ENCODE measurements at regions not wholly inside any gene's neighbourhood (a gene's known extent, or its start where the extent isn't known, plus 50 kb on each side); places are given as distances from the start of the nearest gene placed in this dataset.

DNA sequence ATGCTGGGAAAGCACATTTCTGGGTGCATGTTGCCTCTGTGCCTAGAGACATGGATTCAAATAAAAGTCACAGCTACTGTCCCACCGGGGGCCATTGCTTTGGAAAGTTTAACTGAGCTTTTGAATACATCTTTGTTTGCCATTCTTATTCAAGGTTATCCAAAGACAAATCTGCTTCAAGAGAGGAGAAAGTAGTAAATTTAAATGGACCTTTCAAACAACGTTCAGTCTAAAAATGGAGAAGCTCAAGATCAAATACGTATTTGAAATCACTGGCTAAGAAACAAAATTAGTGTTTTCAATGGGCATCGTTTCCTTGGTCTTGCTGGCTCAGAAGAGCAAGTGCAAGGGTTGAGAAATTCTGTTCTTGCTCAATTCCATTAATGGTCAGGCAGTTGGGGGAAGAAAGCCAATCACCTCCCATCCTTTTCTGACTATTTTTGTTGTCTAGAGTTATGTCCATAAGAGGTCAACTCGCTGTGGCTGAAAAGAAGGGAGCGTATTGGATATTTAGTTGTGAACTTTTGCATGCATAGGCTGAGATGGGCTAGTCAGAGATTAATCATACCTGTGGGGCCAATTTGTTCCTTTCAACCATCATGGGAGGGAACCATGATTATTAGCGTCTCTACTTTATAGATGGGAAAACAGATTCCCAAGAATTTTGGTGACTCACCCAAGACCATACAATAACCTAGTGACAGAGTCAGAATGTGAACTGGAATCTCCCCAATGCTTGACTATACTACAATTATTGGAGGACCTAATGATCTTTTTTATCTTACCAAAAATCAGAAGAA is 276.2 kb upstream of the TNC start:
- no peak for TF ChIP-seq ZNF671 (CRISPR knock-in tag; IDR thresholded peaks at IDR 0.05)
- TF ChIP-seq, protein P1, sequence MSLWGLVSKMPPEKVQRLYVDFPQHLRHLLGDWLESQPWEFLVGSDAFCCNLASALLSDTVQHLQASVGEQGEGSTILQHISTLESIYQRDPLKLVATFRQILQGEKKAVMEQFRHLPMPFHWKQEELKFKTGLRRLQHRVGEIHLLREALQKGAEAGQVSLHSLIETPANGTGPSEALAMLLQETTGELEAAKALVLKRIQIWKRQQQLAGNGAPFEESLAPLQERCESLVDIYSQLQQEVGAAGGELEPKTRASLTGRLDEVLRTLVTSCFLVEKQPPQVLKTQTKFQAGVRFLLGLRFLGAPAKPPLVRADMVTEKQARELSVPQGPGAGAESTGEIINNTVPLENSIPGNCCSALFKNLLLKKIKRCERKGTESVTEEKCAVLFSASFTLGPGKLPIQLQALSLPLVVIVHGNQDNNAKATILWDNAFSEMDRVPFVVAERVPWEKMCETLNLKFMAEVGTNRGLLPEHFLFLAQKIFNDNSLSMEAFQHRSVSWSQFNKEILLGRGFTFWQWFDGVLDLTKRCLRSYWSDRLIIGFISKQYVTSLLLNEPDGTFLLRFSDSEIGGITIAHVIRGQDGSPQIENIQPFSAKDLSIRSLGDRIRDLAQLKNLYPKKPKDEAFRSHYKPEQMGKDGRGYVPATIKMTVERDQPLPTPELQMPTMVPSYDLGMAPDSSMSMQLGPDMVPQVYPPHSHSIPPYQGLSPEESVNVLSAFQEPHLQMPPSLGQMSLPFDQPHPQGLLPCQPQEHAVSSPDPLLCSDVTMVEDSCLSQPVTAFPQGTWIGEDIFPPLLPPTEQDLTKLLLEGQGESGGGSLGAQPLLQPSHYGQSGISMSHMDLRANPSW (CRISPR knock-in tag; conservative IDR thresholded peaks at IDR 0.05; ENCODE audit: low read depth), result no peak
- TF ChIP-seq, protein P2, sequence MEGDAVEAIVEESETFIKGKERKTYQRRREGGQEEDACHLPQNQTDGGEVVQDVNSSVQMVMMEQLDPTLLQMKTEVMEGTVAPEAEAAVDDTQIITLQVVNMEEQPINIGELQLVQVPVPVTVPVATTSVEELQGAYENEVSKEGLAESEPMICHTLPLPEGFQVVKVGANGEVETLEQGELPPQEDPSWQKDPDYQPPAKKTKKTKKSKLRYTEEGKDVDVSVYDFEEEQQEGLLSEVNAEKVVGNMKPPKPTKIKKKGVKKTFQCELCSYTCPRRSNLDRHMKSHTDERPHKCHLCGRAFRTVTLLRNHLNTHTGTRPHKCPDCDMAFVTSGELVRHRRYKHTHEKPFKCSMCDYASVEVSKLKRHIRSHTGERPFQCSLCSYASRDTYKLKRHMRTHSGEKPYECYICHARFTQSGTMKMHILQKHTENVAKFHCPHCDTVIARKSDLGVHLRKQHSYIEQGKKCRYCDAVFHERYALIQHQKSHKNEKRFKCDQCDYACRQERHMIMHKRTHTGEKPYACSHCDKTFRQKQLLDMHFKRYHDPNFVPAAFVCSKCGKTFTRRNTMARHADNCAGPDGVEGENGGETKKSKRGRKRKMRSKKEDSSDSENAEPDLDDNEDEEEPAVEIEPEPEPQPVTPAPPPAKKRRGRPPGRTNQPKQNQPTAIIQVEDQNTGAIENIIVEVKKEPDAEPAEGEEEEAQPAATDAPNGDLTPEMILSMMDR (IDR thresholded peaks at IDR 0.05), result no peak
- TF ChIP-seq ZNF423 (CRISPR knock-in tag; IDR thresholded peaks at IDR 0.05), result no peak
- TF ChIP-seq, protein P3, sequence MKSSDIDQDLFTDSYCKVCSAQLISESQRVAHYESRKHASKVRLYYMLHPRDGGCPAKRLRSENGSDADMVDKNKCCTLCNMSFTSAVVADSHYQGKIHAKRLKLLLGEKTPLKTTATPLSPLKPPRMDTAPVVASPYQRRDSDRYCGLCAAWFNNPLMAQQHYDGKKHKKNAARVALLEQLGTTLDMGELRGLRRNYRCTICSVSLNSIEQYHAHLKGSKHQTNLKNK (CRISPR knock-in tag; IDR thresholded peaks at IDR 0.05), result no peak
- TF ChIP-seq, protein P4, sequence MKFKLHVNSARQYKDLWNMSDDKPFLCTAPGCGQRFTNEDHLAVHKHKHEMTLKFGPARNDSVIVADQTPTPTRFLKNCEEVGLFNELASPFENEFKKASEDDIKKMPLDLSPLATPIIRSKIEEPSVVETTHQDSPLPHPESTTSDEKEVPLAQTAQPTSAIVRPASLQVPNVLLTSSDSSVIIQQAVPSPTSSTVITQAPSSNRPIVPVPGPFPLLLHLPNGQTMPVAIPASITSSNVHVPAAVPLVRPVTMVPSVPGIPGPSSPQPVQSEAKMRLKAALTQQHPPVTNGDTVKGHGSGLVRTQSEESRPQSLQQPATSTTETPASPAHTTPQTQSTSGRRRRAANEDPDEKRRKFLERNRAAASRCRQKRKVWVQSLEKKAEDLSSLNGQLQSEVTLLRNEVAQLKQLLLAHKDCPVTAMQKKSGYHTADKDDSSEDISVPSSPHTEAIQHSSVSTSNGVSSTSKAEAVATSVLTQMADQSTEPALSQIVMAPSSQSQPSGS (CRISPR knock-in tag; IDR thresholded peaks at IDR 0.05; ENCODE audit: borderline replicate concordance, low read depth), result no peak
- no peak for TF ChIP-seq SP1 (CRISPR knock-in tag; conservative IDR thresholded peaks at IDR 0.05)
- no peak for TF ChIP-seq MYBL2 (CRISPR knock-in tag; IDR thresholded peaks at IDR 0.05)
- no peak for TF ChIP-seq ZBTB43 (CRISPR knock-in tag; IDR thresholded peaks at IDR 0.05)
- TF ChIP-seq ETV6 (CRISPR knock-in tag; IDR thresholded peaks at IDR 0.05), result no peak
- TF ChIP-seq MAX (CRISPR knock-in tag; IDR thresholded peaks at IDR 0.05), result no peak
- no peak for TF ChIP-seq IRF2 (CRISPR knock-in tag; IDR thresholded peaks at IDR 0.05; ENCODE audit: borderline replicate concordance, low read depth)
- no peak for TF ChIP-seq USF1 (CRISPR knock-in tag; IDR thresholded peaks at IDR 0.05)
- TF ChIP-seq ZNF396 (CRISPR knock-in tag; IDR thresholded peaks at IDR 0.05; ENCODE audit: borderline replicate concordance), result no peak
